GM13977 (cell line): ENCODE measurements at regions not wholly inside any gene's neighbourhood (a gene's known extent, or its start where the extent isn't known, plus 50 kb on each side); places are given as distances from the start of the nearest gene placed in this dataset.

Experiments used
- DNase-seq: peaks from one replicate; pipeline ENCODE4 v3.0.0; 2012; ENCODE audit warnings: low spot score
- in situ Hi-C: fragments of 300-500 bp; cut with MboI; formaldehyde crosslinking; loops from one replicate; pipeline ENCODE4 v1.12.0; 2022; ENCODE audit warnings: low sequenced_read_pairs, low pct_unique_long_range_greater_than_20kb, mixed read lengths, inconsistent platforms; ENCODE audit not compliant: unreplicated experiment
- TF ChIP-seq, protein P1 (sequence below): IDR thresholded peaks from 2 replicates; pipeline ENCODE4 v1.5.1; 2012; ENCODE audit warnings: mild to moderate bottlenecking, control low read depth; ENCODE audit not compliant: insufficient read depth; ENCODE audit errors: extremely low read depth, missing control alignments

DNA sequence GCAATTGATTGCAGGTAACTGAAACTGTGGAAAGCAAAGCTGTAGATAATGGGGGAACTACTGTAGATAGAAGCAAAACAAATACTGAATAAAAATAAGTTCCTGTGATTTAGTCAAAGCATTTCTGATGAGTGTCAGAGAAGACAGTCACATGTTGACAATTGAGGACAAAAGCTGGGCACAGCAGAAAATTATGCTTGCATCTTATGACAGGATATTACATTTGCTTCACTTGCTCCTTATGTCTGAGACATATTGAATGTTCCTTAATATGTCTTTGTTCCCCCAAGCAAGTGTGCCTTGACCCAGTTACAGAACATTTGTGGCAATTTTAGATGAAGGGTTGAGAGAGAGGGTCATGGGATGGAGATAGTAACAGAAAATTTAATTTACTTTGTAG is 526.0 kb upstream of the B3GALT2 start:
- TF ChIP-seq, protein P1, sequence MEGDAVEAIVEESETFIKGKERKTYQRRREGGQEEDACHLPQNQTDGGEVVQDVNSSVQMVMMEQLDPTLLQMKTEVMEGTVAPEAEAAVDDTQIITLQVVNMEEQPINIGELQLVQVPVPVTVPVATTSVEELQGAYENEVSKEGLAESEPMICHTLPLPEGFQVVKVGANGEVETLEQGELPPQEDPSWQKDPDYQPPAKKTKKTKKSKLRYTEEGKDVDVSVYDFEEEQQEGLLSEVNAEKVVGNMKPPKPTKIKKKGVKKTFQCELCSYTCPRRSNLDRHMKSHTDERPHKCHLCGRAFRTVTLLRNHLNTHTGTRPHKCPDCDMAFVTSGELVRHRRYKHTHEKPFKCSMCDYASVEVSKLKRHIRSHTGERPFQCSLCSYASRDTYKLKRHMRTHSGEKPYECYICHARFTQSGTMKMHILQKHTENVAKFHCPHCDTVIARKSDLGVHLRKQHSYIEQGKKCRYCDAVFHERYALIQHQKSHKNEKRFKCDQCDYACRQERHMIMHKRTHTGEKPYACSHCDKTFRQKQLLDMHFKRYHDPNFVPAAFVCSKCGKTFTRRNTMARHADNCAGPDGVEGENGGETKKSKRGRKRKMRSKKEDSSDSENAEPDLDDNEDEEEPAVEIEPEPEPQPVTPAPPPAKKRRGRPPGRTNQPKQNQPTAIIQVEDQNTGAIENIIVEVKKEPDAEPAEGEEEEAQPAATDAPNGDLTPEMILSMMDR: no peak
- in situ Hi-C loops: no loop called here
- no peak for DNase-seq

DNA sequence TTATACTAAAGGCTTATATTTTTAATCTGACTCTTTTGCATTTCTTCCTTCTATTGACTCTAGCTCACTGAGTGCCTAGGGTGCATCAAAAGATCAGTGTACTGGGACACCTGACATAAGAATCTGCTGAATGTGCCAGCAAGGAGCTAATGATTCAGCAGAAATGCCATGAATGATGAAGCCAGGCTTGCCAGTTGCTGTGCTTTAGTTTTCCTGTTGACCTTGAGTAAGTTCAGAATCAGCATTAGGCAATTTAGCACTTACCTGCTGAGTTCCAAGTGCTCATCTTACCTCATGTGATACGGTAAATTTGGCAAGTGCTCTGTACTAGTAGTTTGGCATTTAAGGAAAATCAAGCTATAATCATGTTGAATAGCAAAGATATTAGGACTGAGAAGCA is 523.2 kb upstream of the B3GALT2 start:
- TF ChIP-seq, protein P1: no peak
- DNase-seq: no peak
- in situ Hi-C loops: no loop called here

DNA sequence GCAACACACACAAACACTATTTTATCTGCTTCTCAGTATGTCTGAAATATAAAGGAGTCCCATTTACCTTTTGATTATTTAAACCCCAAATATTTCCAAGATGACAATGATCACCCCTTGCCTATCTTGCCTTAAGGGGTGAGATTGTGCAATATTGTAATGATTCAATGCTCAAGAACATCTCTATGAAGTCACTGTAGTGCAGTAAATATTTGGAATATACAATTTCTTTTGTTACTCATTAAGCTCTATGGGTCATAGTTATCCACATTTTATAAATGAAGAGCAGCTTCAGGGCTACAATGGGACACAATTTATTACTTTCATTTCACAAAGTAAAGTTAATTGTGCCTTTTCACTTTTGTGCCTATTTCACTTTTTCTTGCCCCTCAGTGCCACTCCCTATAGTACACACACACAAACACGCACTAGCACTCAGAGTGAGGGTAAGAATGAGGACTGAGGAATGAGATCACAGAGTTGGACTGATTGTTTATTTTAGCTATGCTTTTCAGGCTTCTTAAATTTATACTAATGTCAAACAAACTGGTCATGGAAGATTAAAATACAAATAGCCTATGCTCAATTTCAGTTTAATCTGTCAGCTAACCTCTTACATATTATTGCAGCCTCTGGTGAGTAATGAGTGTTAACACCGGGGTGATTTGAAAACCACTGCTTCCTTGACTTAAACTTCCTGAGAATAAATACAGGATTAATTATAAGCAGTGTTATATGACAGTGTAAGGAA is 521.0 kb upstream of the B3GALT2 start:
- in situ Hi-C loops: no loop called here
- no peak for DNase-seq
- TF ChIP-seq, protein P1: no peak

DNA sequence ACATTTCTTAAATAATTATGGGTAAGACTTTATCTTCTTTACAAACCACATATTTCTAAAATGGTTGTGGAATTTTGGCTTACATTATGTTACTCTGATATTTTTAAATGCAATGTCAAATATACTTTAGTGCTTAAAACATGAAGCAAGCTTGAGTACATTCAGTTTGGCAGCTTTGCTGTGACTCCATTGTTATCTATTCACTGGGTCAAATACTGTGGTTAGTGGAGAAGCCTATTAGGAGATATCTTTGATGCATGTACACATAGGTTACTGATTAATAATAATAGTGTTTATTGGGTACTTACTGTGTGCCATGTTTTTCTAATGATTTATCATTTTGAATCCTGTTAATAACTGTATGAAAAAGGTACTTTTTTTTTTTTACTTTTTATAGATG is 520.4 kb upstream of the B3GALT2 start:
- TF ChIP-seq, protein P1: no peak
- in situ Hi-C loops: no loop called here
- no peak for DNase-seq

DNA sequence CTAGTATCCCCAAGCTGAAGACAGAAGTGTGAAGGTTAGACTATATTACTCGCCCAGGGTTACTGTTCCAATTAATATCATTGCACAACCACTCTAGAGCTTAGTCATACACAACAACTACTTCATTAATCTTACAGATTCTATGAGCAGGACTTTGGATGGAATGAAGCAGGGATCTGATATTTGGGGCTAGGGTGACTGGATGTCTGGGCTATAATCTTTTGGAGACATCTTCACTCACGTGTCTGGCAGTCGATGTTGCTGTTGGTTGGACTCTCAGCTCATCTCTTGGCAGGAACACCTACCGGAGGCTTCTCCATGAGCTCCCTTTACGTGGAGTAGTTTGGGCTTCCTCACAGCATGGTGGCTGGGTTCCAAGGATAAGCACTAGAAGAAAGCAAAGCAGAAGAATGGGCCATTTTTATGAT is 519.2 kb upstream of the B3GALT2 start:
- DNase-seq: no peak
- in situ Hi-C loops: no loop called here
- TF ChIP-seq, protein P1: no peak

DNA sequence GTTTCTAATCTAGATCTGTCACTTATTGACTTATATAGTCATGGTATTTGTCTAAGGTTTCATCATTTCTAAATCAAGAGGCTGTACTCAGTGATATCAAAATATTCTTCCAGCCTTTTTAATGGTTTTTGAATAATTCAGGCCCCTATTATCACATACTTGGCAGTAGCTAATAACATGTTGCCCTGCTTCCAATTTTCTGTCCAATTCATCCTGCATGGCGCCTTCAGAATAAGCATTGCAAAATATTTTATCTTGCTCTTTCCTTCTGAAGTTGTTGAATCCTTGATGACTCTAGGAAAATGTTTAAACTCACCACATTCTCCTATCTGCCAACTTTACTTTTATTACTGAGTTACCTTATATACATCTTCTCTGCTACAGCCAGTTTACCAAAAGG is 517.2 kb upstream of the B3GALT2 start:
- TF ChIP-seq, protein P1: no peak
- in situ Hi-C loops: no loop called here
- DNase-seq: no peak

DNA sequence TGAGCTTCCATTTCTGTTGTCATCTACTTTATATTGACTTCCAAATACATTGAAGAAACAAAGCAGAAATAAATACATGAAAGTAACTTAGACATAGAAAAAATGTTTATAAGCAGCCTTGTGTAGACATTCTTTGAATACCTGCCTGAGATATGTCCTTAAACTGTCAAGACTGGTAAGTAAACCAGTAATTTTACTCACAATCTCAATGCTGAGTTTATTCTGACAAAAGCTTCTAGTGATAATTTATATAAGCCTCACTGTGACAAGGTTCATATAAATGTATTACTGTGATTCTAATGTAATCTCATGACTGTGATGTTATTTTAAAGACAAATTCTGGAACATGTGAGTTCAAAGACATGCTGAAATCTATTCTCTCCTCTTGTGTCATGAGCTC is 516.7 kb upstream of the B3GALT2 start:
- no peak for DNase-seq
- TF ChIP-seq, protein P1: no peak
- in situ Hi-C loops: no loop called here
